SIG-M5 treated with dmso at 0.1 percent for 504 hours (cell line): ENCODE measurements at regions not wholly inside any gene's neighbourhood (a gene's known extent, or its start where the extent isn't known, plus 50 kb on each side); places are given as distances from the start of the nearest gene placed in this dataset.

ENCODE experiments used
- DNase-seq: peaks from one replicate; lab custom pipeline; 2025; ENCODE audit not compliant: unreplicated experiment; lab: John Stamatoyannopoulos, UW

DNA sequence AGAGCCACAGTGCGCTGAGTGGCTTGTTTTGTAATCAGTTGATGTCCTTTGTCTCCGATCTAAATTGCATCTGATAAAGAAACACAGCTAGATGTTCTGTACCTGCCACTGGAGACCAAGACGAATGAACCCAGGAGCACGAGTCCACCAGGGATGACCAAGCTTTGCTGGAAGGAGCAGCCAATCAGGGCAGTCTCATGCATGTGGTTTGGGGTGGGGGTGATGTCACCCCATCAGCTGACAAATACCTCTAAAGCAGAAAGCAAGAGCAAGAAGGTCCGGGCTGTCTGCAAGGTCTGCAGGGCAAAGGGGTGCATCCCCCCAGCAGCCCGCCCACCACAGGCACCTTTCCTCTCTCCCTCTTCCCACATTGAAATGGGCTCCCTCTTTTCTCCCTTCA lies 653.8 kb downstream of the AJAP1 start:
- no peak for DNase-seq

GRCh38 chr1:5304702-5305101 lies 650.3 kb downstream of the AJAP1 start:
- DNase-seq, result no peak

DNA sequence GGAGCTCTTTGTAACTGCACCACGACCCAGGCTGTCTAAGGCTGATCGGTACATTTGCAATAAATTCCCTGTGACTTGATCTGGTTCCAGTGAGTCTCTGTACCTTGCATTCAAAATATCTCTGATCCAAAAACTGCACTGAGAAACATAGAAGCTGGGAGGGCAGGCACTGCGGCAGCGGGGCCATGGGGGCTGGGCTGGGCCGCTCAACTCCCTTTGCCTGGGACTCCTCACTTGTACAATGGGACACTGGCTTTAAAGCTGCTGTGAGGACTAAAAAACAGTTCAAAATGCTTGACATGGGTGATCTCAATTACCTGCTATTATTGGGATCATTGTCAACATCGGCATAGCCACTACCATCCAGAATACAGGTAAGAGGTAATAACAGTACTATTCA lies 644.0 kb downstream of the AJAP1 start:
- DNase-seq, result no peak

DNA sequence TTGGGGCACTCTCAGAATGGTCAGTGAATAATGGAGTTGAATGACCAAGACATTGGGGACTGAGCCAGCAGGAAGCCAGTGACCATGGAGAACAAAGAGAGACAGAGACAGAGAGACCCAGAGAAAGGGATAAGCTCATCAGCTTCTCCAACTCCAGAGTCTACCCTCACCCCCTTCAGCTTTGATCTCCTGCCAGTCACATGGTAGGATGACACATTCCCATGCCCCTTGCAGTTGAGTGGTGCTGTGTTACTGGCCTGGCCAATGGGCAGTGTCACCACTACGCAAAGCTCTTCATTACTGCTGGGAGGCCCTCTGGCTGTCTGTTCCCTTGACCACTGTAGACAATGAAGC lies 643.5 kb downstream of the AJAP1 start:
- DNase-seq, result no peak

GRCh38 chr1:5297180-5297885 lies 642.9 kb downstream of the AJAP1 start:
- DNase-seq, result no peak

DNA sequence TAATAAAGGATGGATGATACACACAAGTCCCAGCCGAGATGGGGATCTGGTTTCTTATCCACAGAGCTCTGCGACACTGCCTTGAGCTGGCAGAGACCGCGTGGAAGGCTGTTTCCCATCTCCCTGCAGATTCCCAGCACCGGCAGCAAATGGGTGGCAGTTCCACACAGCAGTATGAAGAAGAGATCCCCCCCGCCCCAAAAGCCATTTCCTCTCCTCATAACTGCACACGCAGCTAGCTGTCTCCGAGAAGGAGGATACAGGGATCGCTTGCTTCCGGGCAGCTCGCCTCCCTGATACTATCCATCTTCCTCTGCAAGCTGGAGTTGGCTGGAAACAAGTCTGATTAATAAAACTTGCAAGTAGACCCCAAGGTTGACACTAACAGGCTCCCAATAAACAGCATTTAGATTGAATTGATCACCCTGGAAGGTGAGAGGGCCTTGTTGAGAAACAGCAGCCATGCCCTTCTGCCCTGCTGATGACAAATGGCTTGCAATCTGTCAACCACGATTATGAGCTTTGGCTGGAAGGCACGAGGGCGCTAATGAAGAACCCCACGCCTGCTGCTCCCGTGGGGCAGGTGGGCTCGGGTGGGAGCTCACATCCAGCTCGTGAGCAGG lies 642.3 kb downstream of the AJAP1 start:
- no peak for DNase-seq

DNA sequence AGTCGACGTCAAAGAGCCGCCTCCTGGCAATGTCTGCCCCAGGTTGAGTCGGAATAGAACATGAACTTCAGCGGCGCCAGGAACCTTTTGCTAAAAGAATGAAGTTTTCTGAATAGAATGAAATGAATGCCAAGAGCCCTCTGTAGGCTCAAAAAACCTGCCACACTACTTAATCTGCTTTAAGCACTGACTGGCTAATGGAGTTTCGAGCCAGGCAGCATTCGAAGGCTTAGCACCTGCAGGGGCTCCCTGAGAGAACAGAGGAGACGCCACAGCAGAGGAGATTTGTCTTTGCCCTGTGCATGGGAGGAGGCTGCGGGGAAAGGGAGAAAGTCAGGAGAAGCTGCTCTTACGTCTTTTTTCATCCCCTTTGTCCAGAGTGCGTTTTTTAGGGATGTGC lies 641.7 kb downstream of the AJAP1 start:
- DNase-seq, result no peak

- no peak for DNase-seq
These were observed 637.5 kb downstream of the AJAP1 start for GRCh38 chr1:5291889-5292288.

GRCh38 chr1:5287178-5288150 lies 633.1 kb downstream of the AJAP1 start:
- DNase-seq, result no peak

- no peak for DNase-seq
These were observed 631.8 kb downstream of the AJAP1 start for GRCh38 chr1:5286244-5286643.

GRCh38 chr1:5274527-5274926 lies 620.1 kb downstream of the AJAP1 start:
- DNase-seq, result no peak

DNA sequence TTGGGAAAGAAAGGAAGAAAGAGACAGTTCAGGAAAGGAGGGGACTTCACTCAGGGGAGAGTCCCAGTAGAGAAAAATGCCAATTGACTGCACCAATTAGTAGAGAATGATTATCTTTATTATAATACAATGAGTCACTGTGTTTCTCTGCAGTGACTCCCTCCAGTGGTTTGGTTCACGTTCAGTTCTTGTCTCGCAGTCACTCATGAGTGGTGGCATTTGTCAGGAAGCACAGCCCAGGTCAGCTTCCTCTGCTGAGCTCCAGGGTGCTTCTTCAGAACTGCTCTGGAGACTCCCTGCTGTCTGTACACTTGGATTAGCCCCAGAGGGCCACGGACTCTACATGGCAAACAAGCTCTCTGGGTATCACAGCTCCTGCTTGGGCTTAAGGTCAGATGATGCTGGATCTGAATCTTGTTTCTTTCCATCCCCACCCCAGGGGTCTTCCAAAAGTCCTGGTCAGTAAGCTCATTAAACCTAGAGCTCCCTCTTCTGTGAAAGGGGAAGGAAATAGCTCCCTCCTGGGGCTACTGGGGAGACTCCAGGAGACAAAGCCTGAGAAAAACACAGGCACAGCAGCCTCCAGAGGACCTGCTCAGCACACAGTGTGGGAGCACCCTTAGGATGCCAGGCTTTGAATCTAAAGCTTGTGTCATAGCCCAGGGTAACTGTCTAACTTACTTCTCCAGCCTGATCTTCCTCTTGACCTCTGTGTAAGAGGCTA lies 619.0 kb downstream of the AJAP1 start:
- no peak for DNase-seq

DNA sequence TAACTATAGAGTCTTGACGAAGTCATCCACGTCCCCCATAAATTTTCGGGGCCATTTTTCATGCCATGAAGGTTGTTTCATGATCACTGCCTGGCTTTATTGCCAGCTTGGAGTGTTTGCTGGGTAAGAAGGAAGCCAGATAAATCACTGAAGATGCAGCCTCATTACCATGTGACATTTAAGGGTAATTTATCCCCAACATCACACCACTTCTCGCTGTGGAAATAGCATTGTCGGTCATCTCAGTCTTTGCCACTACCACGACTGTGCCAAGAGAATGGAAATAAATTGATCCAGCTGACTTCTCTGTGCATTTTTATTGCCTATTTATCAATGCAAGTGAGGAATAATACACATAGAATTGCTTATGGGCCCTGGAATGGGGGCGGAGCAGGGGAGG lies 617.9 kb downstream of the AJAP1 start:
- DNase-seq, result no peak

- no peak for DNase-seq
These were observed 616.9 kb downstream of the AJAP1 start for GRCh38 chr1:5271264-5271663.

DNA sequence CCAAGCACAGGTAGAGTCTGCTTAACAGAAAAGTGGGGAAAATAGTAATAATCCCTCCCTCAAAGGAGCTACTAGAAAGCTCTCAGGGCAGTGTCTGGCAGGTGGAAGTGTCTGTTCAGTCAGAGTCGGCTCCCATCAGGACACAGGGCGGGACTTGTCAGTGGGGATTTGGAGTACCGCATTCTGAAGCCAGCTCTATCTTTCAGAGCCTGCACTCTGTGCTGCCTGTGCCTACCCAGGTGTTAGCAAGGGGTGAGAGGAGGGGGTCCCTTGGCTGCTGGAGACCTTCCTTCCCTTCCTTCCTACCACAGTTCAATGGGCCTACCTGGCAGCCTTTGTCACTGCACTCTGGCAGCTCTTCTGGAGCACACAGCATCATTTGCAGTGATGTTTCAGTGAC lies 615.5 kb downstream of the AJAP1 start:
- no peak for DNase-seq

DNA sequence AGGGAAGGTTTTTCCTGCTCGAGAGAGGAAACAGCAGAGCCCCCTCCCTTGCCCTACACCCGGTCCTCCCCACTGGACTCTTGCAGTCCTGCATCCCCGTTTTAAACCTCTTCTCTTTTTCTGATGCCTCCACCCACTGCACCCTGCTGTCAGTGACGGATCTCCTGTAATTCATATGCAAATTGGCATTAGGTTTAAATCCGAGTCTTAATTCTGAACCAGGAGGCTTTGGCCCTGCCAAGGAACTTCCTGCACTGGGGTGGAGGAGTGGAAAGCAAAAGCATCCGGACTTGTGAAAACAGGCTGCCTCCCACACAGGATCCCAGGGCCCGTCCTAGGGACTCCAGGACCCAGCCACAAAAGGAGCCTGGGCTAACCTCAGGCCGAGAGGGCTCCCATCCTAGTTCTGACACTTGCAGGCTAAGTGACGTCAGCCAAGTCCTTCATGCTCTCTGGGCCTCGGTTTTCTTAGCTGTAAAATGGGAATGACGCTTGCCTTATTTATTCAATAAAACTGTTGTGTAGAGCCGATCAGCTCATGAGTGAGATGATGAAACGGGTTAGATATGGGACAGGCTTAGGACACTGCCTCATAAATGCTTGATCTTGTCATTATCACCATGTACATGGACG lies 613.3 kb downstream of the AJAP1 start:
- no peak for DNase-seq

DNA sequence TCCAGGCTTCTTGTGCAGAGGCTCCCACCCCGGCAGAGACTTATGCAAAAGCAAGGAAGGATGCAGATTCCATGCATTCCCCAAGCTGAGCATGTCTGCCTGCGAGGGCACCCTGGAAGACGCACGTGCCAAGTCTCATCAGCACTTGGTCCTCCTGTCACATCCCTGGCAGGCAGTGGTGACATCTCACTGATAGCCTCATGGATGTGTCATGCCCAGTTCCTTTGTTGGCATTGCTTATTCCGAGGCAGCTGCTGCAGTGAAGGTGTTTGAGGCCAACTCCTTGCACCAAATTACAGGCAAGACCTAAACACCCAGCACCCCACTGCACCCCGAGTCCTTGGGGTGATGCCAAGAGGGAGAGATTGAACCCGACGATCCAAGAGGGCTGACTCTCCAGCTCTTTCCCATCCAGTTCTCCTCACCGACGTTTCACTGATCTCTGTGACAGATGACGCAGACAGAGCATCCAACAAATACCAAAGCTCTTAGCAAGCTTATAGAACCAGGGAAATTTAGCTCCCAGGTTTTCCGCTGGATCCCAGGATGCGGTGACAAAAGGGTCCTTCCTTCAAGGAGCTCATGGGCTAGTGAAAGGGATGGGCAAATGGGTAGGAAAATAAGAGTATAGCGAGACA lies 611.1 kb downstream of the AJAP1 start:
- DNase-seq, result no peak

GRCh38 chr1:5264476-5264875 lies 610.1 kb downstream of the AJAP1 start:
- no peak for DNase-seq

DNA sequence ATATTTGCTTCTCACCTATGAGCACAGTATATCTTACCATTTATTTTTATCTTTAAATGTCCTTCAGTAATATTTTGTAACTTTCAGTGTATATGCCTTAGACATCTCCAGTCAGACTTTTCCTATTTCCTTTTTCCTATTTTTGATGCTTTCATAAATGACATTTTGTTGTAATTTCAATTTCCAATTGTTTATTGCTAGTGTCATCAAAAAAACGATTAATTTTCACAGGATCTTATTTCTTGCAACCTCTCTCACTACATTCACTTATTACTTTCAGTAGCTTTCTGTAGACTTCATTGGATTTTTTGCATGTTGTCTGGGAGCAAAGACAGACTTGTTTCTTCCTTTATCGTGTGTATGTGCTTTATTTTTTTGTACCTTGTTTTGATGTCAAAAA lies 602.4 kb downstream of the AJAP1 start:
- DNase-seq, result no peak

- DNase-seq, result no peak
These were observed 600.6 kb downstream of the AJAP1 start for GRCh38 chr1:5254975-5255374.
